Left lobe of liver (tissue), 2 donors: ENCODE measurements at regions not wholly inside any gene's neighbourhood (a gene's known extent, or its start where the extent isn't known, plus 50 kb on each side); places are given as distances from the start of the nearest gene placed in this dataset.
A peak's percentile ranks its signal among the peaks of the same experiment; 100 is the strongest.
"Not testable (repeated sequence)": the region's sequence is repeated elsewhere in the genome, so short reads cannot be mapped to it uniquely, and the experiment has no call there.

ENCODE experiments used
- ATAC-seq: fragments of 200-7000 bp; cut with Tn5 transposase; one replicate; pipeline ENCODE4 v1.9.1; 2020; ENCODE audit warnings: mild to moderate bottlenecking, moderate library complexity
- DNase-seq: peaks from one replicate; pipeline ENCODE4 v3.0.0-alpha.2; 2020; ENCODE audit warnings: low spot score
- donor health status: DM: no; HTN: no; CAD: no; lungs with moderate emphysema.
- donor health status: DM: no; HTN: yes; CAD: no.

DNA sequence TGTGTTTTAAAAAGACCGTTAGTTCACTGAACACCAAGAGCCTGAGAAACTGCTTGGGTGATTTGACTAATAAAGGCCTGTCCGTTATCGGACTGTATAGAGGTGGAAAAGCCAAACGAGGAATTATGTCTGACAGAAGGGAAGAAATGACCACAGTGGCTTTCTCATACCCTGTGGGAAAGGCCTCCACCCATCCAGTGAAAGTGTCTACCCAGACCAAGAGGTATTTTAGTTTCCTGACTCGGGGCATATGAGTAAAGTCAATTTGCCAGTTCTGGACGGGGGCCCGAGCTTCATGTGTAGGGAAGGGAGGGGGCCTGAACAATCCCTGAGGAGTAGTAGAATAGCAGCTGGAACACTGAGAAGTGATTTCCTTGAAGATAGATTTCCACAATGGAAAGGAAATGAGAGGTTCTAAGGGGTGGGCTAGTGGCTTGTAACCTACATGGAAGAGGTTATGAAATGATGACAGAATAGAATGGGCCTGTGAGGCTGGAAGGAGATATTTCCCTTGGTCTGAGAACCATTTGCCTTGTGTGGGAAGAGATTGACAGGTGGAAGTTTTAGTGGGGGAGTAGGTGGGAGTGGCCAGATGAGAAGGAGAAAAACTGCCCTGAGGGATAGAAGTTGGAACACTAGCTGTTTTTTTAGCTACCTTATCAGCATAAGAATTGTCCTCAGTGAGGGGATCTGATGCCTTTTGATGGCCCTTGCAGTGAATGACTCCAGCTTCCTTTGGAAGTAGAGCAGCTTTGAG lies 106.4 kb upstream of the PPM1J start:
- DNase-seq: not testable (repeated sequence)

DNA sequence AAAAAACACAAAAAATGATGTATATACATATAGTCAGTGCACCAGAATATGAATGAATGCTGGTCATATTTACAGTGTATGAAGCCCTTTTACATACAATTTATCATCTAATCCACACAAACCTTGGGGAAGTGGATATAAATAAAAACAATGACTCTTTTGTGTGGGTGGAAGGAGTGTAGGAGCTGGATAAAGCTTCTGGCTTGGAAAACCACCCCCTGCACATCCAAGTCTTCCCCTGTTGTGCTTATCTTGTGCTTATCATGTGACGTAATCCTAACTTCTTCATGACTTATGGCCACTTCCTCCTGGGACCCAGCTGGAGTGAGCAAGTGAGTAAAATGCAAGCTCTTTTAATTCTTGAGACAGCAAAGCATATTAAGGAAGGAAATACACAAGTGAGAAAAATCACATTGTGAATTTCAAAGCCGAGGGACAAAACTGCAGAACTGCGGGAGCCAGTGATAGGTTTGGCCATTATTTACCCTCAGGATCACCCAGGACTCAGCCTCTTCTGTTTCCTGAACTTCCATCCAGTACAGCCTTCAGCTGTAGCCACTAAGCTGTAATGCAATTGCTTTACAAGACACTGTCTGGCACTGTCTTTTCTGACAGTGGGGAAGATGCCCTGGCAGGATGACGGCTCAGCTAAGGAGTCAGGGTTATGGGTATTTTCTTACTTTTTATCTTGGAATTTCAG lies 104.0 kb upstream of the PPM1J start:
- ATAC-seq (peak; percentile 43), DNase-seq (no peak)

More for the DNA sequence above, 106.4 kb upstream of the PPM1J start:
- not testable (repeated sequence) for ATAC-seq

DNA sequence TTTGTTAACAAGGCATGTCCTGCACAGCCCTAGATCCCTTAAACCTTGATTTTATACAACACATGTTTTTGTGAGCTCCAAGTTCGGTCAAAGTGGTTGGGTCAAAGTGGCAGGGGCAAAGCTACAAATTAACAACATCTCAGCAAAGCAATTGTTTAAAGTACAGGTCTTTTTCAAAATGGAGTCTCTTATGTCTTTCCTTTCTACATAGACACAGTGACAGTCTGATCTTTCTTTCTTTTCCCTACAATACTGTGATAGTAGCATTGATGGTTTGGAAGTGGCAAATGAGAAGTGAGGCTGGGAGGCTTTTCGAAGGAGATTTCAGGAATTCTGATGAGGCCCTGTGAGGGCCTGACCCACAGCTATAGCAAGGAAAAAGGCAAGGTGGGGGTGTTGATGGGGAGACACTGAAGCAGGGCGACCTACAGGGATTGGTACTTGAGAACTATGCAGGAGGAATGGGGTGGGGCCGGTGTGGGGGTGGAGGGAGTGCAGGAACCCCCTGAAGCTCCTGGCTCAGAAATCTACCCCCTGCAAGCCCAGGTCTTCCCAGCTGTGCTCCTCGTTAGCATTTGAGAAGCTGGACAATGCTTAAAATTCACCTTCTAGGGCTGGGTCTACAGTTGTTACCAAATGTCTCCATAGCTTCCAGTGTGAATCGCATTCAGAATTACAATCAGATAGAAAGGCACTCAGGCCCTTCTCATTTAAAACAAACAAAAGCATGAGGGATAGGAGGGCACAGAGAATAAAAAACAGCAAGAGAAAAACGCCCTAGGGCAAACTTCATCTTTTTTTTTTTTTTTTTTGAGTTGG lies 102.6 kb upstream of the PPM1J start:
- no peak for DNase-seq
- ATAC-seq: no peak

DNA sequence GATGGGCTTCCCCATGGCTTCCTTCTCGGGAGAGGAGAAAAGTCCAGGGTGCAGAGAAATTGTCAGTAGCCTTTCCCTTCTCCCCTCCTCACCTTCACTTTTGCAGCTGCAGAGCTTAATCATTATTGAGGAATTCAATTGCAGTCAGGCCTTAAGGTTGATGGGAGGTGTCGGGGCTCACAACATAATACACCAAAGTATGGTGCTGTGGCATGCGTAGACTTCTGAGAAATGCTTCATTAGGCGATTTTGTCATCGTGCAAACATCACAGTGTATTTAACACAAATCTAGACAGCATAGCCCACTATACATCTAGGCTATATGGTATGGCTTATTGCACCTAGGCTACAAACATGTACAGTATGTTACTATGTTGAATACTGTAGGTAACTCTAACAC lies 100.2 kb upstream of the PPM1J start:
- DNase-seq: no peak
- ATAC-seq: no peak

DNA sequence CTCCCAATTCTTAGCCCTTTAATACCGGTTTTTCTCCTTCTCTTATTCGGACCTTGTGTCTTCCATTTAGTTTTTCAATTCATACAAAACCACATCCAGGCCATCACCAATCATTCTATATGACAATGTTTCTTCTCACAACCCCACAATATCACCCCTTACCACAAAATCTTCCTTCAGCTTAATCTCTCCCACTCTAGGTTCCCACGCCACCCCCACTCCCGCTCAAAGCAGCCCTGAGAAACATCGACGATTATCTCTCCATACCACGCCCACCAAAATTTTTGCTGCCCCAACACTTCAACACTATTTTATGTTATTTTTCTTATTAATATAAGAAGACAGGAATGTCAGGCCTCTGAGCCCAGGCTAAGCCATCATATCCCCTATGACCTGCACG lies 99.5 kb upstream of the PPM1J start:
- ATAC-seq, DNase-seq: not testable (repeated sequence)

DNA sequence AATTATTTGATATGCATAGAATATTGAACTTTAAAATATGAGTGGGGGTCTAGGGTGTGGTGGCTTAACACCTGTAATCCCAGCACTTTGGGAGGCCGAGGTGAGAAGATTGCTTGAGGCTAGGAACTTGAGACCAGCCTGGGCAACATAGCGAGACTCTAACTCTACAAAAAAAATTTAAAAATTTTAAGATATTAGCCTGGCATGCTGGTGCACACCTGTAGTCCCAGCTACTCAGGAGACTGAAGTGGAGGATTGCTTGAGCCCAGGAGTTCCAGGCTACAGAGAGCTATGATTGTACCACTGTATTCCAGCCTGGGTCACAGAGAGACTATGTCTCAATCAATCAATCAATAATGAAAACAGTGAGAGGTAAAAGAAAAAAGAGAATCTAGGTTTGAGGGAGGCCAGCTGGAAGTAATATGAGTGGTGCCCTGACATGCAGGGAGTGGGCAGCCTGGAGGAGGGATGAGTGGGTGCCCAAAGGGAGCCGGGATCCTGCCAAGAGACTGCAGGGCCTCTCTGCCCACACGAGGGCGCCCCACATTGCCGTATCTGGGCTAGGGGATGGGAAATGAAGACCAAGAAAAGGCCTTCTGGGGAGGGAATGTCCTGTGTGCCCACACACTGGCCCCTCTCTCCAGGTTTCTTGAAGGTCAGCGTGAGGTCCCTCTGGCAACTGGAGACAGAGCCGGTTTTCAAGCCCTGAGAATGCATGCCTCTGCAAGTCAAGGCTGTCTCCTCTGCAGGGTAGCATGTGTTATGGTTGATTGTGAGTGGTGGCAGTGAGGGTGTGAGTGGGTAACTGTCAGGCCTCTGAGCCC lies 93.9 kb upstream of the PPM1J start:
- ATAC-seq (peak; percentile 94), DNase-seq (peak; percentile 67)

DNA sequence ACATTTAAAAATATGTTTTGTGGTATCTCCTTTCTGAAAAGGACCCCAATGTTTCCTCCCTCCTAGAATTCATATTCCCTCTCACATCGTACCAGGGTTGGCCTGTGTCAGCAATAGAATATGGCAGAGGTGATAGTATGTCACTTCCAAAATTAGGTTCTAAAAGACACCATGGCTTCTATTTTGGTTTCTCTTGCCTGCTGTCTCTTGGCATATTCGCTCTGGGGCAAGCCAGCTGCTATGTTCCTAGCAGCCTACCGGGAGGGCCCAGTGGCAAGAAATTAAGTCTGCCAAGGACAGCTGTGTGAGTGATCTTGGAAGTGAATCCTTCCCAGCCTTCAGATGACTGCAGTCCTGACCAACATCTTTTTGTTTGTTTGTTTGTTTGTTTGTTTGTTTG lies 92.9 kb upstream of the PPM1J start:
- DNase-seq (no peak), ATAC-seq (no peak)

DNA sequence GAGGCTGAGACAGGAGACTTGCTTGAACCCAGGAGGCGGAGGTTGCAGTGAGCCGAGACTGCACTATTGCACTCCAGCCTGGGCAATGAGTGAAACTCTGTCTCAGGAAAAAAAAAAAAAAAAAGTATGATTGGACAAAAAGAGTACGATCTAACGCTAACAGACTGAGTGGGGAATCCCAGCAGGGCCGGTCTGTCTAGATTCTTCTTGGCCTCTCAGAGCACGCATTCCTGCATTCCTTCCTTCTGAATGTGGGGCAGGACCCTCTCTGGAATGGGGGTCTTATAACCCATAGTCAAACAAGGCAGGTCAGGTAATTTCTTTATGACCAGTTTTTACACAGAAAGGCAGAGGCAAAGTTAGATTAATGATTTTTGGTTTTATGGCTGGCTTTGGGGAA lies 92.0 kb upstream of the PPM1J start:
- no peak for DNase-seq
- no peak for ATAC-seq

DNA sequence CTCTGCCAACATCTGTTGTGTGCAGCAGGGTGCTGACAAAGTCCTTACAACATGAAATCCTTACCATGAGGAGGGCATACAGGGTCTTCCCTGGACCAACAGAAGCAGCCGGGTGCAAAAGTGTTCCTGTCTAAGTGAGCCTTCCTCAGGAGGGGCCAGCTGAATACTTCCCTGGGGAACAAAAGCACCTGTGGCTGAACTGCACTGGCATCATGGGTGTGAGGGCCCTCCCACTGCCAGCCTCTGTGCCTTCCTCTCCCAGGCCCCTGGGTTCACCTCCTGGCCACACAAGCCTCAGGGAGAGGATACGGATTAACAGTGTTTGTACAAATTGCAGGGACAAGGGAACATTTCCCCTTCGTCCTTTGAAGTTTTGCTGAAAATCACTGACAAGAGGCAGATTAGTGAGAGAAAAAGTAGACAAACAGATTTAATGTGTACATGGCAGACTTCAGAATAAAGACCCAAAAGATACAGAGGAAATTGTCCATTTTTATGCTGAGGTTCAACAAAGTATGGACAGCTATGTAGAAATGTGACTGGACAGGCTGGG lies 91.0 kb upstream of the PPM1J start:
- DNase-seq: no peak
- no peak for ATAC-seq

DNA sequence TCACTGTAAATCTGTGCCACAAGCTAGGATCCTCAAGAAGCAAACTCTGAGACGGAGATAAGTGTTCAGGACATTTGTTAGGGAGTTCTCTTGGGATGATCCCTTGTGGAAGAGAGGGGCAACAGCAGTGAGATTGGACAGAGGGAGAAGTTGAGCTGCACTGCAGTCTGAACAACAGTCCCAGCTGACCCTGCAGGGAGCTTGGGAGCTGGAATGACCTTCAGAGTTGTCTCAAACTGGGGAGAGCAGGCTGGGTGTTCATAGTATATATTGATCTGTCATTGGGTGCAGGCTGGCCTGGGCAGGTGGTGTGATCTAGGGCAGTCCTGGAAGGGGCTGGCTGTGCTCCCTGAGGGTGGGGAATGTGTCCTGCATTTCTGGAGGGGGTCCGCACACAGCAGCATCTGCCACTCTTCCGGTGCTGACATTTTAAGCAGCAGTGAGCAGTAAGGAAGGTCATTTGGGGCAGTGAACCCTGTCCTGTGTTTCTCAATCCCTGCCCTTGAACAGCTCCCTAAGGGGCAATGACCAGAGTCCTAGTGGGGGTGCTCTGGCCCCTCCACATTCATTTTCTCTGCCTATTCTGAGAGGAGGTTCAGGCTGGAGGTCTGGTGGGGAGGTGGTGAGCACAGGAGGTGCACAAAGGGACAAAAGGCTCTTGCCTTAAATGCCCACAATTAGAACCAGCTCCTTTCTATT lies 90.2 kb upstream of the PPM1J start:
- no peak for DNase-seq
- ATAC-seq: no peak

DNA sequence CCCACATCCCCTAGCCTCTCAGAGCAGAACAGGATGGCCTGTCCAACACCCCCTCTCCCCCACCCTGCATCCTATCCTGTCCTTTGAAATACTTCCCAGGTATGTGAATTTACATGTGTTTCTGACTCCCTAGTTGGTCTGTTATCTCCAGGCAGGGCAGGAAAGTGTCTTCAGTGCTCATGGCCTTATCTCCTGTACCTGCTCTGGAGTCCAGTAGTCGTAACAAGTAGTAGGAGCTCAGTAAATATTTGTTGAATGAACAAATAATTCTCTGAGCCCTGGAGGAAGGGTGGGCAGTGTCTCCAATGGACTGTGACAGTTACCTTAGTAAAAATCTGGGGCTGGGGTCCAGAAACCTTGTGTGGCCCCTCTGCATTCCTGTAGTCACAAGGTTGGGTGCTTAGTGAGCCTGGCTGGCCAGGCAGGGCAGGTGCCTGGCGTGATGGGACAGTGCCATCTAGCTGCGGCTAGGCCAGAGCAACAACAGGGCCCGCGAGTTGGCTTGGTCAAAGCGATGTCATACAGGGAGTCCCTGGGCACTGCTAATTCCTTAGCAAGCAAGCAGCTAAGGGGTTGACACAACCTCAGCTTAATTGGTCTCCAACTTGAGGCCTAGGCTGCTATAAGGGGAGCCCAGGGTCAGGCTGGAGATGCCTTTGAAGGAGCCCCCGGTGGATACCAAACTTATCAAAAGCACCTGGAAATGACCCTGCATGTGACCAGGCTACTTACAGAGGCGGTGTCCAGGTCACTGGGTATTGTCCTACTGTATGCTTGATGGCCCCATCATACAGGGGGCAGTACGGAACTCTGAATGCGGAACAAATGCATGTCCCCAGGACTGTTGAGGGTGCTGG lies 89.0 kb upstream of the PPM1J start:
- peak; percentile 98 for ATAC-seq
- DNase-seq: peak; percentile 73

DNA sequence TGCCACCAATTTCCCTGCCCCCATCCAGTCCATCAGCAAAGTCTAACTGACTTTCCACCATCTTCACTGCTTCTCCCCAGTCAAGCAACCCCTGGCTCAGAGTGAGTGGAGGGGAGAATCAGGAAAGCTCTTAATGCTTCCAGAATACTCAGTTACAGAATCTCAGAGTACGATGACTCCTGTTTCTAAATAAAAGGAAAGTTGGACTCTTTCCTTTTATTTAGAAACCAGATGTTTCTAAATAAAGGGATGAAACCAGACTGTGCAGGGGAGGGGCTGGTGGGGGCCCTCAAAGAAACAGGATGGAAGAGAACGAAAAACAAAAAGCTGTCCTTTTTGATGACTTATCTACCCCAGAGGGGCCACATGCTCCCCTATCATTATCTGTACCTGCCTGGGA lies 85.2 kb upstream of the PPM1J start:
- DNase-seq (no peak), ATAC-seq (no peak)

DNA sequence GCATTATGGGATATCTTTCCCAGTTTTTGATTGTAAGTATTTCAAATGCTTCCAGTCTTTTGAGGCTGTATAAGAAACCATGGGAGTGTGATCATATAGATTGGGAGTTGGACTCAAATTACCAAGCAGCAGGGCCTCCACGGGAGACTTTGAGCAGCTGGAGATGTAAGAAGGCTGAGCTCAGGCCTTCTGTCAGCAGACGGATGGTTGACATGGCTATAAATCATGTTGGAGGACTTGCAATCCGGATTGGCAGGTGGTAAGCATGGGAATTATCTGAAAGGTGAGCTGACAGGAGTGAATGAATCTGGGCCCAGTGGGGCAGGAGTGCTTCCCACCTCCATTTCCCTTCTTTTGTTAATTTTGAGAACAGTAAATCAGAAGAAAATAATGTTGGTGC lies 83.2 kb upstream of the PPM1J start:
- DNase-seq (no peak), ATAC-seq (no peak)

DNA sequence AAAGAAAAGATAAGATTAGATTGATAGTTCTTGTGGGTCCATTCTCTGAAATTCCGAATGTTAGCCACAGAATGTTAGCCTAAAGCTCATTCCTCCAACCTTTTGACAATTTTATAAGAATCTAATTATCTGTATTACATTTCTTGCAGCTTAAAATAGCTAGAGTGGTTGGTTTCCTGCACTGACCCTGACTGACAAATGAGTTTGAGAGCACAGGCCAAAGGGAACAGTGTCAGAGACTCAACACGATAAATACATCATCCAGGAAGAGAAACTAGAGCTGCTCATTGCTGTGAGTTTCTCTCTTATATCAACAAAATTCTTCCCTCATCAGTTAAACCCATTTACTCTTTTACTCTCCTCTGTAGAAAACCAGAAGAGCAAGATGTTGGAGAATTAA lies 82.1 kb upstream of the PPM1J start:
- ATAC-seq (no peak), DNase-seq (no peak)

DNA sequence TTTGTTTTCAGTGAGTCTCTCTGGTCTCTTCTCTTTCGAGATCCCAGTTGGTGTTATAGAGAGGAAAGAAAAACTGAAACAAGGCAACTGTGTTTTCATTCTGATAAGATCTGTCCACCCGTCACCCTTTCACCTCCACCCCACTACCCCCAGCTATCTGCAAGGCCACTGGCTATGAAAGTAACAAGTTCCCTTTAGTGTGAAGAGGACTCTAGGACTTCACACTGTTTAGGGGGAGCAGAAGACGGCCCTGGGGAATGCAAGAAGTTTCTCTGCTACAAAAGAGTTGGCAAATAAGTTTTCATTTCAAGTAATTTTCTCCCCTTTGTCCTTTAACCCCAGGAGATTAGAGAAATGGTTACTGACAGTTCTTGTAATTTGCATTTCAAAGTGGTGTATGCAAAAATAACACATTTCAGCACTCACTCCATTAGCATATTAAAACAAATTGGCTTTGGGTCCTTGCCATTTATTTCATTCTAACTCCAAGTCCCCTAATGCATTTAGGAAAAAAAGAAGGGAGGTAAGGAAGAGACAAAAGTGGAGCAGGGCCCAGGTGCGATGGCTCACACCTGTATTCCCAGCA lies 79.6 kb upstream of the PPM1J start:
- ATAC-seq (no peak), DNase-seq (no peak)

DNA sequence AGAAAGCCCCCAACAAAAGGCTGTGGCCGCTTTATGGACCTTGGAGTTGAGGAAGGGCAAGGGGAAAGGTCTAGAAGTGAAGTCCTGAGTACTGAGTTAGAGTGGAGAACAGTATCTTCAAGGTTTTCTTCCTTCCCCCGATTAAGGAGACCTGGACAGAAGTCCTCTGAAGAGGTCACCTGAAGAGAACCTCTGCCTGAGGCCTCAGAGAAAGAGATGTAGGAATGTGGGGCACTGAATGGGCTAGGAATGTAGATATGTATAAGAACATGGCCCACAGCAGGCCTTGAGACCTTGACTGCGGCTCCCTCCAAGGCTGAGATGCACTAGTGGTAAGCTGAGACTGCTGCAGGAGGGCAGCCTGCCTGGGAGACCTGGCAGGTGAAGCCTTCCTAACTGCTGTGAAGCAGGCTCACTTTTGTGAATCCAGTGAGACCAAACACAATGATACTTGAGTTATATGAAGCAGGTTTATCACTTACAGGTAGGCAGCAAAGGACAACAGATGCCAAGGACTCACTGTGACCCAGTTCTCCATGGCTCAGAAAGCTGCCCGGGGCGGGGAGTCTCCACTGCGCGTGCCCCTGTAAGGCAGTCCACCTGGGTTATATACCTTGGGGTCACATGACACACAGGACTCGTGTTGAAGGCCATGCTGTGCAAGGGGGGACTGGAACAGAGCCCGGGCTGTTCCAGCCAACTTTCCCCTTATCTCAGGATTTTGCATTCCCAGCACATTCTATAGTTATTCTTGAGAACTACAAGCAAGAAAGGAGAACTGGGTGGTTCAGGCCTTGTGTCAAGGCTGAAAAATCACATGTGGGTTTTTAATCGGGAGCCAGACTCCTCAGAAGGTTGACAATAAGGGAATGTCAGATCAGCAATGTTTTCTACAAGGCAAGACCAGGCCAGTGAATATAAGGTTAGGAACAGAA lies 78.8 kb upstream of the PPM1J start:
- DNase-seq (no peak), ATAC-seq (no peak)

DNA sequence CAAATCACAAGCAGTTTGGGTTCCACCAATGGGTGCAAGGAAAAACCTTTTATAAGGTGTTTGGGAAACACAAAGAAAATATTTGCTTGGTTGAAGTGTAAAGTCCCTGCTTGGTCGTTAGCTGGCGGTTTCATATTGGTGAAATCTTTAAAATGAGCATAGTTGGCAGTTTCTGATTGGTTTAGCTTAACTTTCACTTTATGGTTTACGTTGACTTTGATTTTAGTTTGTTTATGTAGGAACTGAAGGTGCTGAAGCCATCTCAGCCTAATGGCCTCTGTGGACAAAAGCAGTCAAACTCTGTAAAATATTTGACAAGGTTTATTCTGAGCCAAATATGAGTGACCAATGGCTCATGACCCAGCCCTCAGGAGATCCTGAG lies 76.6 kb upstream of the PPM1J start:
- ATAC-seq: no peak
- no peak for DNase-seq
